ELF-1 (cell line): ENCODE measurements at regions not wholly inside any gene's neighbourhood (a gene's known extent, or its start where the extent isn't known, plus 50 kb on each side); places are given as distances from the start of the nearest gene placed in this dataset.

Experiments
- DNase-seq: peaks from one replicate; pipeline ENCODE4 v3.0.0-alpha.2; 2016; ENCODE audit warnings: low read depth, low spot score

DNA sequence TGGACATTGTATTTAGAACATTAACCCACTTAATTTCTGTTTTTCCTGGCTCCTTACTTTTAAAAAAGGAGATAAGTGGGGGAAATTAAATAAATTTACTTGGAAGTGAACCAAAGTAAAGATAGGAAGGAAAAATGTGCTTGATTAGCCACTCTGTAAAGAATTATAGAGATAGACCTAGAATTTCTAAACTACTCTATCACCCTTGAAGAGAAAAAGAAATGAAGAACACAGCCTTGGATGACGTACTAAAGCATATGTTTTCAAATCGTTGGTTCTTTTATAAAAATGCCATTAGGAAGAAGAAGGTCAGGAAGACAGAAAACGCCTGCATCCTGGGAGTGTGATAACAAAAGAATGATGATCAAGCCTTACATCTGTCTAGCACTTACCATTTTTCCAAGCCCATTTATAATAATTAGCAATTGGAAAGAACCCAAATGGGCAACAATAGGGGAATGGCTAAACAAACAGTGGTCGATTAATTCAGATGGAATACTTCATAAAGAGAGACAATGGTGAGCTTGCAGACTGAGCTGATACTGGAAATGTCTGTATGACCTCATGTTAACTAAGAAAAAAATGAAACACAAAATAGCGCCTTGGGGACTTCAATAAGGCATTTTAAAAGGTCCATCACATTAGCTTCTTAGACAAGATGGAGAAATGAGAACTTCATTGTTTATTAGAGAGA, 81.0 kb upstream of the LRRC55 start:
- DNase-seq: no peak

DNA sequence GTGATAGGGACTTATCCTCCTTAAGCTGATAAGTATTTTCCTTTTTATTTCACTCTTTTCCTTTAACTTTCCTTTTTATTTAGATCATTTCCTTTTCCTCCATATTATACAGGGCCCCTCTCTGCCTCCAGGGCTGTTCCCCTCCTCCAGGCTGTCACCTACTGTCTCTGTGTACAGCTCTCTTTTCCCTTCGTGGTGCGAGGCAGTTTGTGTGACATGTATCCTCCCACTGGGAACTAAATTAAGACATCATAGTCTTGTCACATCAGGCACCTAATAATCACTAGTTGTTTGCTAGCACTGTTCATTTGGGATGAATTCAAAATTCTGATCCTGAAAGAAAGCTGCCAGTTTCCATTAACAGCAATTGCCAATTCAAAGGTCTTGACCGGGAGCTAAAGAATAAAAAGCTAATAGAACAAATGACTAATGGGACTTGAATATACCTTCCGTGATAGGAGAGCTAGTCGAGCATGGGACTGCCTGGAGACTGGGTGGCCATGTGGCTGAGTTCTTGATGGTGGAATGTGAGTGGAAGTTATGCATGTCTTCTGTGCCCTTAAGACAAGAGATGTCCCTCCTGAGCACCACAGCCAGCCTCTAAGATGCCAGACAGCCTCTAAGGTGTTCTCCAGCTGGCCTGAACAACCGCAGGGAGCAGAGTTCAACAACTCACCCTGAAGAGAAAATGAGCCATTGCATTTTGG, 77.7 kb upstream of the LRRC55 start:
- no peak for DNase-seq

DNA sequence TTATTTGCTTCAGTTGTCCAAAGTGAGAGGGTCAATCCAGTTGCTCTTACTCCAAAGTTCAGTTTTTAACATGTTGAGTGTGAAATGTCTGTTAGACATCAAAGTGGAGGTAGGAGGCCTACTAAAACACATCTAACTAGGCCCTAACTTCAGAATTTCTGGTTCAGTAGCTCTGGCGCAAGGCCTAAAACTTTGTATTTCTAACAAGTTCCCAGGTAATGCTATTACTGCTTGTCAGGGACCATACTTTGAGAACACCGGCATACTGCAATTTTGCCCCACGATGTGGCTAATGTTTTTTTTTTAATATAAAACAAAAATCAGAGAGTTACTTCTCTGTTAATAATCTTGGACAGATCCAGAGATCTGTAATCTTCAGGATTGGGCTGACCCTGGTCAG, 72.4 kb upstream of the LRRC55 start:
- no peak for DNase-seq

DNA sequence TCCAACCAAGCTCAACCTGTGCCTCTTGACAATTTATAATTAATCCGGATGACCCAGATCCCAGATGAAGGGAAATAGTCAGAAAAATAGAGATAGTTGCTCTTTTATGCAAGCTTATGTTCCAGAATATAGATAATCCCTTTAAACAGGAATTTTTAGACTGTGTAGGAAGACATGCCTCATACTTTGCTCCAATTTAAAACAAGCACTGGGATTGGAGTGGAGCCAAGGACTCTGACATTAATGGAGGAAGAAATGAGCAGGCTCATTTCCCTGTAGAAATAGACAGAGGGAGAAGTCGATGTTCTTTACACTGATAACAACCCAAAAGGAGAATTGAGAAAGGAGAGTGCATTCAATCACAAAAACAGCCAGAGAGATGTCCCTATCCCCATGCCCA, 70.1 kb upstream of the LRRC55 start:
- DNase-seq: no peak

DNA sequence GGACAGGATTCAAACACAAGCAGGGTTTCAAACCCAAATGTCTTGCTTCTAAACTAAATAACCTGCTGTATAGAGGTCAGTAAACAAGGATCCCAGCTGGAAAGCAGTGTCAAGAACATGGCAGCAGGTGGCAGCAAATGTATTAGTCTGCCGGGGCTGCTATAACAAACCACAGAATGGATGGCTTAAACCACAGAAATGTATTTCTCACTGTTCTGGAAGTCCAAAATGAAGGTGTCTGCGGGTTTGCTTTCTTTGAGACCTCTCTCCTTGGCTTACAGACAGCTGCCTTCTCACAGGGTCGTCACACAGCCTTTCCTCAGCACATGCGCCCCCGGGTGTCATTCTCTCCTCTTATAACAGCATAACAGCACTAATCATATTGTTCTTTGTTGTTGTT, 65.1 kb upstream of the LRRC55 start:
- DNase-seq: peak; percentile 60

DNA sequence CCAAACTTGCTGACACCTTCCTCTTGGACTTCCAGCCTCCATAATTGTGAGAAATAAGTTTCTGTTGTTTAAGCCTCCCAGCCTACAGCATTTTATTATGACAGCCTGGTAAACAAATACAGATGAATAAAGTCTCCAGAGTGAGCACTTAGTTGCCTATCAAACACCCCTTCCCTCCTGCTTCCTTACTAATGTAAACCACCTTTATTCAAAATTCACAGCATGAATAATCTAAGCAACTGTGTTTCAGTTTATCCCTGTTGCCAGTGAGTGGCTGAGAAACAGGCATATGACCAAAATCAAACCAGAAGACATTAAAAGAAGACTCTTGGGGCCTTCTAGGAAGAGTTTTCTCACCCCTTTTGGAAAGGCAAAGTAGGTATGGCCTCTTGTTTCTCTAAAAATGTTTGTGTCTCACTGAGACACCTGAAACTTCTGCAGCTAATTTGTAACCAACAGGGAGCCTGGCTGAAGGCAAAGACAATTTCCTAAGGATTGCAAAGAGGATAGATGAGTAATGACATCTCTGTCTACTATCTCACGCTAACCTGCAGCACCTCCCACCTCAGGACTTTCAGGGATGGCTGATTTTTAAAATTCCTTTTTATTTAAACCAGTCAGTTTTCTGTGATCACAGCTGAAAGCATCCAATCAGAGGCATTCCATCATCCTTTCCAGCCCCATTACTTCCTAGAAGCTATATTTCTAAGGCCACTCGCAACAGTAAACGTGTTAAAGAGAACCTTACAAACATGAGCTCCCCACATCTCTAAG, 61.4 kb upstream of the LRRC55 start:
- DNase-seq: no peak

DNA sequence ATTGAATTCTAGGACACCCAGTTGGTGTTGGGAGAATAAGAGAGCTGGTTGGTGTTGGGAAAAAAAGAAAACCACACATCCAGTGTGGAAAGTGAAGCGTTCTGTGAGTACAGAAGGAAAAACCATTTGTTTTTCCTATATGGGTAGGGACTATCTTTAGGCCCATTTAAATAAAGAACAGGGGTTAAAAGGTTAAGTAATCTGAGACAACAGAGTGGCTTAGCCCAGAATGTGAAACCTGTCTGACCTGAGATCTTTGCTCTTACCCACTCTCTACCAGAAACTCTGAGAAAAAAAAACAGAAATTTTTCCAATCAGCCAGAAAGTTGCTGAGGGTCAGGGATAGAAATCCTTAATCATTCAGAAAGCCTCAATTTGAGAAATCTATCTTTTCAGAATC, 59.8 kb upstream of the LRRC55 start:
- no peak for DNase-seq

DNA sequence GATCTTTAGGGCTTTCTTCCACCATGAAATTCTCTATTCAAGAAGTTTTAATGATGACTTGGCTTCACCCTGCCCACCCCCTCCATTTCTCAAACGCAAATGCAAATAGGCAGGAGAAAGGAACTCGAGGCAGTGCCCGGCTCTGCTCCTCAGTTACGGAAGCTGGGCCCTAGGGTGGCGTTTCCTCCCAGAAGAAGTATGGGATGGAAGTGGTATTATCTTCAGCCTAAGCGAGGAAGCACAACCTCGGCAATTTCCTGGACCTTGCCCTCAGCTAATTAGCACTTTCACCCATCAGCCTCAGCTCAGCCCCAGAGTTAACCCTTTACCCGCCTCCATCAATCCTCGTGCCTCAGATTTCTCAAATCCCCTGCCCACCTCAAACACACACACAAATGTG, 58.2 kb upstream of the LRRC55 start:
- no peak for DNase-seq

DNA sequence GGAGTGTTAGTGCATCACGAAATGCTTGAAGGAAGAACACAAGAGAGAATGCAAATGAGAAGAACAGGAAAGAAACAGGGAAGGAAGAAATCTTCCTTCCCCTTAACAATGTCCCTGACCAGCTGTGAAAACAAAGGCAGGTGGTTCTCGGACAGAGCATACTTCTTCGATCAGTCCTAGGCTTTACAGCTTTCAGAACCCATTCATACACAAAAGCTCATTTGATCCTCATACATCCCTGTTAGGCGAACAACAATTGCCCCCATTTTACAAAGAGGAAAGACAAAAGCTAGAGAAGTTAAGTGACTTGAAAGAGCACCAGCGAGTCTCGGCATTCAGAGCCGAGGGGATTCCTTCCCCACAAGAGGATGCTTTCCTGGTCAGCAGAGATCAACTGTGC, 57.2 kb upstream of the LRRC55 start:
- no peak for DNase-seq

DNA sequence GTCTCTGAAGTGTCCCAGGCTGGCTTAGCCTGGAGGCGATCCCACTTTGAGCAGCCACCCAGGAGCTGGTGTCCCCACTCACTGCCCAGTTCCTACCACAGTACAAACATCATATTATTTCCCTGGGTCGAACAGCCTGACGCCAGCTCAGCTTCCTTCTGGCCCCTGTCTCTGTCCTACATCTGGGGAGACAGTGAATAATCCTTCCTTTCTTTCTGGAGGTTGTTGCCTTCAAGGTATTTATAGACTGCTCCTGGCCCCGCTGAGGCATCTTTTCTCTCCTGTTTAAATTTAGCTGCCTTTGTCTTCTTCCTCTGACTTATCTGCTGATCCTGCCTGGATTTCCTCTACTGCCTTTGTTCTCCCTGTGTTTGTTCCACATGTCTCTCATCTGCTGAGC, 56.8 kb upstream of the LRRC55 start:
- peak; percentile 43 for DNase-seq

DNA sequence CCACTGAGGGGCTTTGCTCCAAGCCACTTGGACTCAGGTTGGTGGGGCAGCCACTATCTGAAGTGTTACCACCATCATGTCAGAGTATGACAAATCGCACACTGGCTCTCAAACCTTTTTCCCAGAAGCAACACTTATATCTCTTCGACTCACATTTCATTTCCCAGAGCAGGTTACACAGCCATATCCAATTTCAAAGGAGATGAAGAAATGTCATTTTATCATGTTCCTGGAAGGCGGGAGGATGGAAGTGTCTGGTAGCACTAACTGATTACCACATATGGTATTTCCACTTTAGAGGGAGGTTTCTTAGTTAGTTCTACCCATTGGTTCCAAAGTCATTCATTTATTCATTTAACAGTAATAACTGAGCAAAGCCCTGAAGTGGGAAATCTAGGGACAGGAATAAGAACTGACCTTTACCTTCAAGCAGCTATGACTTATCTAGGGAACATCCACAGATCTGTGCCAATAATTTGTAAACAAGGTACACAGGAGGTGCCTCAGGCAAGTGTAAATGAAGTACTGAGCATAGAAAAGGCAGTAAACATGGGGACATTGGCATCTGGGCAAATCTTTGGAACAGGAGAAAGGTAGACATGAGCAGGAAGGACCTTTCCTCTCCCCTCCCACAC, 54.9 kb upstream of the LRRC55 start:
- no peak for DNase-seq

DNA sequence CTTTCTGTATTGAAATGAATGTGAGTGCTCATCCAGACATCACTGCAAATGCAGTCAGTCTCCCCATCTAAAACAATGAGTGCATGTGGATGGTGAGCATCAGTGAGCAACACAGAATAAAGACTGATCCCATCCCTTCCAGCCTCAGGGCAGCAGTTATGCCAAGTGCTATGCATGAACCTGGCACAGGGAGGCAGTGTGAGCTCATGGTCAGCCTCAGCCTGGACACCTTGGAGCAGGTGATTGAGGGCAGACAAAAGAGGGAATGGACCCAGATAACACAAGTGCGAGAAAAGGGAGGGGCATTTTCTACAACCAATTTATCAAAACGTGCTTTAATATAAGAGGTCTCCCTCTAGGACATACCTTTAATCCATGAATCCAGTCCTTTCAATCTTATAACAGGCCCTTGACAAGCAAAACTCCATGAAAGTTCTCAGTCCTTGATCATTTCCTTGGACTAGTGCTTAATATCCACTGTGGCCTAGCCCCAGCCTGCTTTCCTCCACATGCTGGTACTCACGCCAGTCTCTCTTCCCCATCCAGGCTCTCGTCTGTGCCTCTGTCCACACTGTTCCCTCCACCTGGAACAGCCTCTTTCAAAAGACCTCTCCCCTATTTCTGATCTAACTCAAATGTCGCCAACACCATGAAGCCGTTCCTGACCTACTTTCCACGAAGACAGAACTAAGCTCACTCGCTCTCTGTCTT, 50.5 kb upstream of the LRRC55 start:
- peak; percentile 81 for DNase-seq
